Memory B cell (primary cell): ENCODE measurements at regions not wholly inside any gene's neighbourhood (a gene's known extent, or its start where the extent isn't known, plus 50 kb on each side); places are given as distances from the start of the nearest gene placed in this dataset.
"Not testable (repeated sequence)": the region's sequence is repeated elsewhere in the genome, so short reads cannot be mapped to it uniquely, and the experiment has no call there.

Experiments
- ATAC-seq: fragments of 150-1000 bp; cut with Tn5 transposase; 2 replicates; pipeline ENCODE4 v1.10.0; 2021; ENCODE audit warnings: low read depth, mild to moderate bottlenecking, moderate library complexity
- DNase-seq, 2 donors: peaks; one replicate each; pipeline ENCODE4 v3.0.0; 2022; ENCODE audit warnings: low spot score in 2 of 2
- H3K27ac Mint-ChIP-seq: one replicate; pipeline ENCODE4 v1.8.0; 2022; ENCODE audit warnings: mild to moderate bottlenecking, moderate library complexity, mixed read lengths
- H3K27me3 Mint-ChIP-seq: one replicate; pipeline ENCODE4 v1.8.0; 2022; ENCODE audit warnings: mixed read lengths
- H3K36me3 Mint-ChIP-seq: one replicate; pipeline ENCODE4 v1.8.0; 2022; ENCODE audit warnings: mild to moderate bottlenecking, mixed read lengths
- H3K4me1 Mint-ChIP-seq: one replicate; pipeline ENCODE4 v1.8.0; 2022; ENCODE audit warnings: mixed read lengths
- H3K4me3 Mint-ChIP-seq: one replicate; pipeline ENCODE4 v1.8.0; 2022; ENCODE audit warnings: mild to moderate bottlenecking, moderate library complexity, mixed read lengths
- H3K9me3 Mint-ChIP-seq: one replicate; pipeline ENCODE4 v1.8.0; 2022; ENCODE audit warnings: mixed read lengths

- not testable (repeated sequence) for H3K4me3 Mint-ChIP-seq, H3K36me3 Mint-ChIP-seq, H3K4me1 Mint-ChIP-seq, DNase-seq, H3K9me3 Mint-ChIP-seq, H3K27me3 Mint-ChIP-seq, ATAC-seq, H3K27ac Mint-ChIP-seq
Measured at GRCh38 chr22:23449748-23450433, 130.2 kb downstream of the IGLL1 start.

- not testable (repeated sequence) for H3K9me3 Mint-ChIP-seq, H3K27me3 Mint-ChIP-seq, H3K4me1 Mint-ChIP-seq, H3K4me3 Mint-ChIP-seq, DNase-seq, H3K27ac Mint-ChIP-seq, ATAC-seq, H3K36me3 Mint-ChIP-seq
Measured at GRCh38 chr22:23448499-23449288, 131.4 kb downstream of the IGLL1 start.

- Mint-ChIP-seq H3K36me3 (peaks cover 7% of the 10 kb centered on the region), H3K27ac (no peak overlapping the region), H3K4me3 (no peak overlapping the region), H3K27me3 (peaks cover 2% of the 10 kb centered on the region), H3K4me1 (no peaks in the 10 kb centered on the region), H3K9me3 (peaks cover 4% of the 10 kb centered on the region)
- ATAC-seq (no peak), DNase-seq (no peak)
Measured at GRCh38 chr22:23446796-23447350, 133.2 kb downstream of the IGLL1 start.

- H3K4me1 Mint-ChIP-seq, H3K4me3 Mint-ChIP-seq, H3K9me3 Mint-ChIP-seq, ATAC-seq, DNase-seq, H3K27me3 Mint-ChIP-seq, H3K27ac Mint-ChIP-seq, H3K36me3 Mint-ChIP-seq: not testable (repeated sequence)
Measured at GRCh38 chr22:23446194-23446593, 133.9 kb downstream of the IGLL1 start.

- H3K36me3 Mint-ChIP-seq, DNase-seq, ATAC-seq, H3K27ac Mint-ChIP-seq, H3K27me3 Mint-ChIP-seq, H3K9me3 Mint-ChIP-seq, H3K4me3 Mint-ChIP-seq, H3K4me1 Mint-ChIP-seq: not testable (repeated sequence)
Measured at GRCh38 chr22:23443905-23444304, 136.2 kb downstream of the IGLL1 start.

- ATAC-seq, H3K9me3 Mint-ChIP-seq, H3K27me3 Mint-ChIP-seq, H3K4me1 Mint-ChIP-seq, H3K4me3 Mint-ChIP-seq, H3K27ac Mint-ChIP-seq, H3K36me3 Mint-ChIP-seq, DNase-seq: not testable (repeated sequence)
Measured at GRCh38 chr22:23439581-23439980, 140.5 kb downstream of the IGLL1 start.

- H3K9me3 Mint-ChIP-seq: no peaks in the 10 kb centered on the region
- peaks cover 8% of the 10 kb centered on the region for H3K27me3 Mint-ChIP-seq
- no peak overlapping the region for H3K27ac Mint-ChIP-seq
- no peaks in the 10 kb centered on the region for H3K36me3 Mint-ChIP-seq
- DNase-seq (no peak), ATAC-seq (no peak)
- peaks cover 8% of the 10 kb centered on the region for H3K4me1 Mint-ChIP-seq
- no peak overlapping the region for H3K4me3 Mint-ChIP-seq
Measured at GRCh38 chr22:23438216-23438615, 141.9 kb downstream of the IGLL1 start.

GRCh38 chr22:23437779-23438178 lies 142.3 kb downstream of the IGLL1 start:
- Mint-ChIP-seq H3K36me3 (no peaks in the 10 kb centered on the region), H3K9me3 (no peaks in the 10 kb centered on the region), H3K27ac (no peak overlapping the region), H3K4me1 (peaks cover 11% of the 10 kb centered on the region), H3K27me3 (peaks cover 8% of the 10 kb centered on the region), H3K4me3 (no peak overlapping the region)
- DNase-seq (no peak), ATAC-seq (no peak)

- not testable (repeated sequence) for H3K36me3 Mint-ChIP-seq, H3K27me3 Mint-ChIP-seq, DNase-seq, H3K9me3 Mint-ChIP-seq, H3K4me3 Mint-ChIP-seq, H3K27ac Mint-ChIP-seq, ATAC-seq
- H3K4me1 Mint-ChIP-seq: peaks cover 15% of the 10 kb centered on the region
Measured at GRCh38 chr22:23437107-23437395, 143.0 kb downstream of the IGLL1 start.

- H3K27me3 Mint-ChIP-seq, H3K36me3 Mint-ChIP-seq, DNase-seq, ATAC-seq, H3K9me3 Mint-ChIP-seq, H3K4me3 Mint-ChIP-seq, H3K27ac Mint-ChIP-seq: not testable (repeated sequence)
- H3K4me1 Mint-ChIP-seq: peaks cover 15% of the 10 kb centered on the region
Measured at GRCh38 chr22:23436354-23437106, 143.6 kb downstream of the IGLL1 start.

GRCh38 chr22:23435186-23435585 lies 144.9 kb downstream of the IGLL1 start:
- H3K36me3 Mint-ChIP-seq, H3K27ac Mint-ChIP-seq, DNase-seq, H3K9me3 Mint-ChIP-seq, H3K27me3 Mint-ChIP-seq, ATAC-seq, H3K4me3 Mint-ChIP-seq: not testable (repeated sequence)
- peaks cover 15% of the 10 kb centered on the region for H3K4me1 Mint-ChIP-seq

GRCh38 chr22:23434198-23434830 lies 145.8 kb downstream of the IGLL1 start:
- not testable (repeated sequence) for H3K4me3 Mint-ChIP-seq, H3K36me3 Mint-ChIP-seq, DNase-seq, ATAC-seq, H3K9me3 Mint-ChIP-seq, H3K27me3 Mint-ChIP-seq, H3K27ac Mint-ChIP-seq
- H3K4me1 Mint-ChIP-seq: peaks cover 15% of the 10 kb centered on the region

GRCh38 chr22:23433127-23434005 lies 146.7 kb downstream of the IGLL1 start:
- Mint-ChIP-seq H3K4me1 (peaks cover 10% of the 10 kb centered on the region), H3K4me3 (peak overlapping the region; percentile 84), H3K27ac (peak overlapping the region; percentile 35)
- not testable (repeated sequence) for H3K27me3 Mint-ChIP-seq, H3K9me3 Mint-ChIP-seq, H3K36me3 Mint-ChIP-seq
- ATAC-seq (peak; percentile 97), DNase-seq (peak; percentile 48)
